HG03439 (cell line): ENCODE measurements at regions not wholly inside any gene's neighbourhood (a gene's known extent, or its start where the extent isn't known, plus 50 kb on each side); places are given as distances from the start of the nearest gene placed in this dataset.
"Not testable (repeated sequence)": the region's sequence is repeated elsewhere in the genome, so short reads cannot be mapped to it uniquely, and the experiment has no call there.

Experiments used
- ATAC-seq: cut with Tn5 transposase; IDR thresholded peaks from one replicate; pipeline ENCODE4 v1.9.1; 2021; ENCODE audit warnings: mild to moderate bottlenecking, moderate library complexity; ENCODE audit not compliant: unreplicated experiment

DNA sequence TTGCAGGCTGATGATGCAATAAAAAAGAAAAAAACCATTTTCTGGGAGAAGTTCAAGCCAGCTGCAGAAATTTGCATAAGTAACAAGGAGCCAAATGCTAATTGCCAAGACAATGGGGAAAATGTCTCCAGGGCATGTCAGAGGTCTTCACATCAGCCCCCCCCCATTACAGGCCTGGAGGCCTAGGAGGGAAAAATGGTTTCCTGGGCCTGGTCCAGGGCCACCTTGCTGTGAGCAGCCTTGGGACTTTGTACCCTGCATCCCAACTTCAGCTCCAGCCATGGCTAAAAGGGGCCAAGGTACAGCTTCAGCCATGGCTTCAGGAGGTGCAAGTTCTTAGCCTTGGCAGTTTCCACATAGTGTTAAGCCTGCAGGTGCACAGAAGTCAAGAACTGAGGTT lies 160.0 kb upstream of the IRS4 start:
- not testable (repeated sequence) for ATAC-seq

DNA sequence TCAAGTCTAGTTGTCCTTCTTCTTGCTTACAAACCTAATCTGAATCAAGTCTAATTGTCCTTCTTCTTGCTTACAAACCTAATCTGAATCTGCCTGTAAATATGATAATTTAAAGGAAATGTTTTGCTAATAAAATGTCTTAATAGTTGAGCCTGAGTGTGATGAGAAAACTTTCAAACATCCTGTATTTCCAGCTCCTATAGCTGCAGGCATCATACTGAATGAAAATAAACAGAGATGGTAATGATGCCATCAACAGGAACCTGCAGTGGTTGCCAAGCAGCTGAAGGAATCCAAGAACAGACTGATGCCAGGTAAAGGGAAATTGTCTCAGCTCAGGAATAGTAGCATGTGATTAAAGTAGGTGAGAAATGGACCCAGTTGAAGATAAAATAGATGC lies 156.1 kb upstream of the IRS4 start:
- no peak for ATAC-seq

DNA sequence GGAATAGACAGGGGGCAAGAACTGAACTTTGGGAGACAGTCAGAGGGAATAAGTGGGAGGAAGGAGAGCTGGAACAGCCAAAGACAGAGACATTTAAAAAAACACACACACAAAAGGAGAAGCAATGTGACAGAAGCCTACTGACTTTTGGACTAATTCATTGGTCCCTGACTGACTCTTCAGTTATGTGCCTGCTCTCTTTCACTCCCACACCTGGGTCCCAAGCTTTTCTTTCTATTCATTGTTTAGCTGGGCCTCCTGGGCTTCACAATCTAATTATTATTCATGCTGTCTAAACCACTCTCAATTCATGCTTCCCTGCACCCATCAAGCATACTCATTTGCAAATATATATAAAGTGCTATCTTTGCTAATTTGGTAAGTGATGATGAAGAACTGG lies 139.2 kb upstream of the IRS4 start:
- no peak for ATAC-seq

DNA sequence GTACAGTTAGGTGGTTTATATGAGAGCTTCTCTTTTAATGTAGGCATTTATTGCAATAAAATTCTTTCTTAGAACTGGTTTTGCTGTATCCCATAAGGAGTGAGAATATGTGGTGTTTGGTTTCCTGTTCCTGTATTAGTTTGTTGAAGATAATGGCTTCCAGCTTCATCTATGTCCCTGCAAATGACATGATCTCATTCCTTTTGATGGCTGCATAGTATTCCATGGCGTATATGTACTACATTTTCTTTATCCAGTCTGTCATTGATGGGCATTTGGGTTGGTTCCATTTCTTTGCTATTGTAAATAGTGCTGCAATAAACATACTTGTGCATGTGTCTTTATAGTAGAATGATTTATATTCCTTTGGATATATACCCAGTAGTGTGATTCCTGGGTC lies 106.7 kb upstream of the IRS4 start:
- not testable (repeated sequence) for ATAC-seq

DNA sequence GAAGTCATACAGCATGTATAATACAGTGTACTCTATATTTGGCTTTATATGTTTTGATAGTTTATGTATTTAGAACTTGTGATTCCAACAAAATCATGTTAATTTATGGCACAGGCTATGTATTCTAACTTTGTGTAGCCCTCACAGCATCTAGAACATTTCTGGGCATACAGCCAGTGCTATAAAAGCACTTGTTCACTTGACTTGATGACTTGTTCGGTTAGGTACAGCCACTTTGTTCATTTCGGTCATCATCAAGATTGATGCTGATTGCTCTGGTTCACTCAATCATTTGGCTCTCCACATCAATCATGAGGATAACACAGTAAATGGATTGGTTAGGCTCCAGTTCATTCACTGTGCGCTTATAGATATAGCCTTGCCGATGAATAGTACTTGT lies 97.6 kb upstream of the IRS4 start:
- ATAC-seq = no peak

DNA sequence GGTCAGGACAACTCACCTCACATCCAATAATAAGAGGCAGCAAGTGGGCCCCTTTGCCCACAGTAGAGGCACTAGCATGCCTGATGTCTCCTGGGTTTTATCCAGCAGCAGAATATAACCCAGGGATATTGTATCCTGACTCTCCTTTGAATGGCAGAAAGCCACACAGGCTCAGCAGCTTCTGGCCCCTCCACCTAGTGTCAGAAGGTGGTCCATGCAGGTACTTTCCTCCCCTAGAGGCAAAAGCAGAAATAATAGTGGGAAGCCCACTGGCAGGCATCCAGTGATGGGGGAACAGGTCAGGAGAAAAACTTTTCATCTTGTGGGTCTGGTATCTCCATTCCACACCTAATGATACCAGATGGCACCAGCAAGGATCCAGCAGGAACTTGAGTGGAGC lies 75.5 kb upstream of the IRS4 start:
- ATAC-seq = no peak

DNA sequence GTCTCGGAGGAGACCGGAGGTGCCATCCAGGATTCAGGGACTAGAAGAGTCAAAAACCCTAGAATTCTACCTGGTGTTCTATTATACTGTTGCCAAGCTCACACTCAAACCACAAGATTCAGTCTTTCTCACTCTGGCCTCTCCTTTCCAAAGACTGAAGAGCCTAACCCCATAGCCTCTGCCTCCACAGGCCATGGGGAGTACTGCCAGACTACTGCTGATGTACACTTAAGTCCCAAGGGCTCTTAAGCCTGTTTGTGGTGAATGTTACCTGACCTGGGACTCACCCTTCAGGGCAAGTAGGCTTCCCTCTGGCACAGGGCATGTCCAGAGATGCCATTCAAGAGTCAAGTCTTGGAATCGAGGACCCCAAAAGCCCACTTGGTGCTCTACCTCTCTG lies 58.9 kb upstream of the IRS4 start:
- ATAC-seq = no peak
